IMR-90 (cell line): ENCODE measurements at regions not wholly inside any gene's neighbourhood (a gene's known extent, or its start where the extent isn't known, plus 50 kb on each side); places are given as distances from the start of the nearest gene placed in this dataset.

Experiments
- CTCF ChIP-seq: conservative IDR thresholded peaks from 2 replicates; pipeline ENCODE4 v1.5.1; 2012; ENCODE audit warnings: mild to moderate bottlenecking, low read depth, low read length, improper control_type of control experiment
- MAFK ChIP-seq: IDR thresholded peaks from 2 replicates; pipeline ENCODE4 v1.6.1; 2012; ENCODE audit warnings: low read depth, low read length, improper control_type of control experiment
- RCOR1 ChIP-seq: IDR thresholded peaks from 2 replicates; pipeline ENCODE4 v1.6.1; 2012; ENCODE audit warnings: mild to moderate bottlenecking, low read length, improper control_type of control experiment; ENCODE audit not compliant: insufficient replicate concordance
- RFX5 ChIP-seq: IDR thresholded peaks from 2 replicates; pipeline ENCODE4 v1.8.0; 2012; ENCODE audit warnings: low read depth, mild to moderate bottlenecking, low read length, moderate library complexity

GRCh38 chr3:40930131-40930538 lies 269.2 kb upstream of the CTNNB1 start:
- TF ChIP-seq RCOR1 (no peak), CTCF (no peak), MAFK (no peak), RFX5 (no peak)
